Caco-2 (cell line): ENCODE measurements at regions not wholly inside any gene's neighbourhood (a gene's known extent, or its start where the extent isn't known, plus 50 kb on each side); places are given as distances from the start of the nearest gene placed in this dataset.

Source experiments
- BruUV-seq: library from RNA; stranded (reverse); fragments of 400-500 nt; replicated peaks from 2 replicates; lab custom pipeline; 2021; lab: Mats Ljungman, UMichigan
- CTCF ChIA-PET: fragments of 300-600 bp; sonication (Branson Sonifier 250); formaldehyde crosslinking; loops from one replicate; lab custom pipeline; 2022; ENCODE audit warnings: antibody characterized with exemption; lab: Charles Lee
- POLR2A ChIA-PET: fragments of 300-600 bp; sonication (Branson Sonifier 250); formaldehyde crosslinking; loops from one replicate; lab custom pipeline; 2022; ENCODE audit warnings: antibody characterized with exemption; lab: Charles Lee
- DNase-seq, 2 experiments: peaks; one replicate each; pipeline versions ENCODE4 v3.0.0 to v3.0.0-alpha.2; 2020 to 2022
- H3K27me3 ChIP-seq: replicated peaks from 2 replicates; pipeline ENCODE4 v1.6.0; 2011; ENCODE audit warnings: low read length; ENCODE audit not compliant: control insufficient read depth, insufficient read depth
- H3K36me3 ChIP-seq: 2 replicates; pipeline ENCODE4 v1.5.1; 2011; ENCODE audit warnings: low read length; ENCODE audit not compliant: control insufficient read depth, insufficient read depth
- H3K4me1 ChIP-seq: fragments of 250-450 bp; sonication (Bioruptor Pico); 2 replicates; pipeline ENCODE4 v1.5.1; 2020; ENCODE audit warnings: mild to moderate bottlenecking
- H3K4me3 ChIP-seq: 2 replicates; pipeline ENCODE4 v1.5.1; 2011; ENCODE audit warnings: low read depth, mild to moderate bottlenecking, control low read depth, low read length
- H3K9me3 ChIP-seq: fragments of 250-450 bp; sonication (Bioruptor Pico); 2 replicates; pipeline ENCODE4 v1.5.1; 2020; ENCODE audit warnings: mild to moderate bottlenecking, moderate library complexity
- H3K27ac Mint-ChIP-seq: one replicate; pipeline ENCODE4 v1.8.0; 2022; ENCODE audit warnings: mixed read lengths; ENCODE audit not compliant: unreplicated experiment
- H3K27me3 Mint-ChIP-seq: one replicate; pipeline ENCODE4 v1.8.0; 2022; ENCODE audit warnings: mixed read lengths; ENCODE audit not compliant: insufficient read depth, unreplicated experiment
- H3K36me3 Mint-ChIP-seq: one replicate; pipeline ENCODE4 v1.8.0; 2022; ENCODE audit warnings: mild to moderate bottlenecking, mixed read lengths; ENCODE audit not compliant: insufficient read depth, unreplicated experiment
- H3K4me1 Mint-ChIP-seq: one replicate; pipeline ENCODE4 v1.8.0; 2022; ENCODE audit warnings: low read depth, mixed read lengths; ENCODE audit not compliant: unreplicated experiment
- H3K4me3 Mint-ChIP-seq: one replicate; pipeline ENCODE4 v1.8.0; 2022; ENCODE audit warnings: mild to moderate bottlenecking, moderate library complexity, mixed read lengths; ENCODE audit not compliant: unreplicated experiment
- H3K9me3 Mint-ChIP-seq: one replicate; pipeline ENCODE4 v1.8.0; 2022; ENCODE audit warnings: mixed read lengths; ENCODE audit not compliant: unreplicated experiment
- CTCF ChIP-seq, 2 experiments: fragments of 200-600 bp in 1 of 2; IDR thresholded peaks; 1 replicate in 1 of 2; 2 replicates in 1 of 2; pipeline versions ENCODE4 v1.5.1 to v1.8.0; 2011 to 2022; ENCODE audit warnings: antibody characterized with exemption in 1 of 2, control low read depth in 1 of 2, inconsistent platforms in 1 of 2, low read depth in 1 of 2, low read length in 1 of 2, mild to moderate bottlenecking in 1 of 2, moderate library complexity in 1 of 2; ENCODE audit not compliant: insufficient read depth in 1 of 2, severe bottlenecking in 1 of 2, unreplicated experiment in 1 of 2
- intact Hi-C: fragments of 100-400 bp; cut with micrococcal nuclease; formaldehyde crosslinking; loops from one replicate; pipeline ENCODE4 v1.10.0; 2022; ENCODE audit not compliant: unreplicated experiment

GRCh38 chr4:66568001-66568400 is 897.7 kb upstream of the EPHA5 start:
- POLR2A ChIA-PET, result no interaction called here
- Histone ChIP-seq H3K27me3 (no peaks in the 10 kb centered on the region), H3K4me1 (peaks cover 10% of the 10 kb centered on the region), H3K36me3 (no peaks in the 10 kb centered on the region), H3K9me3 (no peaks in the 10 kb centered on the region), H3K4me3 (no peak overlapping the region)
- no TSS peak for BruUV-seq
- intact Hi-C loops, result no loop called here
- Mint-ChIP-seq H3K36me3 (no peaks in the 10 kb centered on the region), H3K4me1 (no peaks in the 10 kb centered on the region), H3K27ac (no peak overlapping the region), H3K4me3 (no peak overlapping the region), H3K27me3 (no peaks in the 10 kb centered on the region), H3K9me3 (no peaks in the 10 kb centered on the region)
- DNase-seq, result no peak
- TF ChIP-seq CTCF (IDR thresholded peaks at IDR 0.05; ENCODE audit: insufficient read depth in 1 of 2, low read depth in 1 of 2, low read length in 1 of 2, severe bottlenecking in 1 of 2, unreplicated experiment in 1 of 2), result no peak
- CTCF ChIA-PET, result no interaction called here

- Histone ChIP-seq H3K27me3 (no peaks in the 10 kb centered on the region), H3K4me3 (no peak overlapping the region), H3K4me1 (peaks cover 10% of the 10 kb centered on the region), H3K36me3 (no peaks in the 10 kb centered on the region), H3K9me3 (no peaks in the 10 kb centered on the region)
- no peaks in the 10 kb centered on the region for H3K9me3 Mint-ChIP-seq
- no peaks in the 10 kb centered on the region for H3K4me1 Mint-ChIP-seq
- intact Hi-C loops, result no loop called here
- no peak overlapping the region for H3K4me3 Mint-ChIP-seq
- POLR2A ChIA-PET, result no interaction called here
- H3K27ac Mint-ChIP-seq, result no peak overlapping the region
- no peaks in the 10 kb centered on the region for H3K27me3 Mint-ChIP-seq
- BruUV-seq, result no TSS peak
- no peak for TF ChIP-seq CTCF (IDR thresholded peaks at IDR 0.05; ENCODE audit: insufficient read depth in 1 of 2, low read depth in 1 of 2, low read length in 1 of 2, severe bottlenecking in 1 of 2, unreplicated experiment in 1 of 2)
- CTCF ChIA-PET, result no interaction called here
- DNase-seq, result no peak
- no peaks in the 10 kb centered on the region for H3K36me3 Mint-ChIP-seq
Measured at GRCh38 chr4:66567551-66567950, 897.3 kb upstream of the EPHA5 start.

- Histone ChIP-seq H3K4me3 (no peak overlapping the region), H3K27me3 (no peaks in the 10 kb centered on the region), H3K36me3 (no peaks in the 10 kb centered on the region), H3K9me3 (no peaks in the 10 kb centered on the region), H3K4me1 (peaks cover 10% of the 10 kb centered on the region)
- no peaks in the 10 kb centered on the region for H3K9me3 Mint-ChIP-seq
- CTCF ChIA-PET, result no interaction called here
- H3K27ac Mint-ChIP-seq, result no peak overlapping the region
- no TSS peak for BruUV-seq
- H3K36me3 Mint-ChIP-seq, result no peaks in the 10 kb centered on the region
- no peaks in the 10 kb centered on the region for H3K27me3 Mint-ChIP-seq
- H3K4me3 Mint-ChIP-seq, result no peak overlapping the region
- POLR2A ChIA-PET, result no interaction called here
- intact Hi-C loops, result no loop called here
- DNase-seq, result no peak
- no peaks in the 10 kb centered on the region for H3K4me1 Mint-ChIP-seq
- TF ChIP-seq CTCF (IDR thresholded peaks at IDR 0.05; ENCODE audit: insufficient read depth in 1 of 2, low read depth in 1 of 2, low read length in 1 of 2, severe bottlenecking in 1 of 2, unreplicated experiment in 1 of 2), result no peak
Measured at GRCh38 chr4:66565801-66566200, 895.5 kb upstream of the EPHA5 start.
